Hepatocyte (in vitro differentiated cells): ENCODE measurements at regions not wholly inside any gene's neighbourhood (a gene's known extent, or its start where the extent isn't known, plus 50 kb on each side); places are given as distances from the start of the nearest gene placed in this dataset.
"Not testable (repeated sequence)": the region's sequence is repeated elsewhere in the genome, so short reads cannot be mapped to it uniquely, and the experiment has no call there.

Experiments
- DNase-seq: peaks from one replicate; pipeline ENCODE4 v3.0.0-alpha.2; 2016; ENCODE audit warnings: low spot score
- H2AFZ ChIP-seq: fragments of 200-600 bp; sonication (generic); 2 replicates; pipeline ENCODE4 v1.6.0; 2016; ENCODE audit warnings: antibody characterized with exemption, mild to moderate bottlenecking
- H3K27ac ChIP-seq: fragments of 200-600 bp; sonication (generic); 2 replicates; pipeline ENCODE4 v1.5.1; 2016; ENCODE audit warnings: mild to moderate bottlenecking
- H3K27me3 ChIP-seq: fragments of 200-600 bp; sonication (generic); 2 replicates; pipeline ENCODE4 v1.6.1; 2016
- H3K36me3 ChIP-seq: fragments of 200-600 bp; sonication (generic); replicated peaks from 2 replicates; pipeline ENCODE4 v1.5.1; 2016; ENCODE audit warnings: low read depth; ENCODE audit not compliant: insufficient read depth
- H3K4me1 ChIP-seq: fragments of 200-600 bp; sonication (generic); 2 replicates; pipeline ENCODE4 v1.5.1; 2016; ENCODE audit warnings: mild to moderate bottlenecking, moderate library complexity; ENCODE audit not compliant: insufficient read depth
- H3K4me2 ChIP-seq: fragments of 200-600 bp; sonication (generic); 2 replicates; pipeline ENCODE4 v1.6.0; 2016
- H3K4me3 ChIP-seq: fragments of 200-600 bp; sonication (generic); 2 replicates; pipeline ENCODE4 v1.5.1; 2016; ENCODE audit warnings: mild to moderate bottlenecking
- H3K79me2 ChIP-seq: fragments of 200-600 bp; sonication (generic); 2 replicates; pipeline ENCODE4 v1.6.0; 2017; ENCODE audit warnings: mild to moderate bottlenecking
- H3K9me2 ChIP-seq: fragments of 200-600 bp; sonication (generic); replicated peaks from 2 replicates; pipeline ENCODE4 v1.6.0; 2017; ENCODE audit warnings: mild to moderate bottlenecking; ENCODE audit not compliant: insufficient read depth
- H3K9me3 ChIP-seq: fragments of 200-600 bp; sonication (generic); 2 replicates; pipeline ENCODE4 v1.5.1; 2016; ENCODE audit warnings: low read depth, mild to moderate bottlenecking
- H4K20me1 ChIP-seq: fragments of 200-600 bp; sonication (generic); 2 replicates; pipeline ENCODE4 v1.6.0; 2016; ENCODE audit warnings: mild to moderate bottlenecking; ENCODE audit not compliant: insufficient read depth, poor library complexity, severe bottlenecking
- CTCF ChIP-seq: fragments of 200-600 bp; sonication (generic); IDR thresholded peaks from 2 replicates; pipeline ENCODE4 v1.5.1; 2016; ENCODE audit warnings: antibody characterized with exemption, mild to moderate bottlenecking; ENCODE audit not compliant: poor library complexity
- EZH2 ChIP-seq: fragments of 200-600 bp; sonication (generic); IDR thresholded peaks from 2 replicates; pipeline ENCODE4 v1.6.1; 2016; ENCODE audit warnings: antibody characterized with exemption, mild to moderate bottlenecking, borderline replicate concordance
- EZH2phosphoT487 ChIP-seq: fragments of 200-600 bp; sonication (generic); IDR thresholded peaks from one replicate; pipeline ENCODE4 v1.6.1; 2018; ENCODE audit warnings: antibody characterized with exemption, mild to moderate bottlenecking, low read depth, moderate library complexity; ENCODE audit not compliant: unreplicated experiment, severe bottlenecking
- WGBS: methylation state at CpG from one replicate; pipeline ENCODE4 v1.1.6; 2016; ENCODE audit warnings: low lambda C conversion rate; ENCODE audit errors: missing lambda C conversion rate; 5-methylcytosine and 5-hydroxymethylcytosine counted together

- H3K4me1 ChIP-seq: no peaks in the 10 kb centered on the region
Measured at GRCh38 chr9:24897826-24898225, 352.1 kb upstream of the IZUMO3 start.

GRCh38 chr9:24881361-24881760 lies 335.7 kb upstream of the IZUMO3 start:
- DNase-seq: no peak
- Histone ChIP-seq H3K4me3 (no peak overlapping the region), H3K27ac (no peak overlapping the region), H3K79me2 (no peaks in the 10 kb centered on the region), H3K4me2 (no peak overlapping the region), H3K4me1 (no peaks in the 10 kb centered on the region), H4K20me1 (no peaks in the 10 kb centered on the region), H3K9me3 (no peaks in the 10 kb centered on the region), H3K9me2 (no peaks in the 10 kb centered on the region), H2AFZ (no peak overlapping the region), H3K36me3 (no peaks in the 10 kb centered on the region), H3K27me3 (no peaks in the 10 kb centered on the region)
- 73% methylated on average over 3 of the region's 3 CpGs for whole genome bisulfite sequencing
- TF ChIP-seq EZH2 (no peak), EZH2phosphoT487 (no peak), CTCF (no peak)

More at GRCh38 chr9:24897826-24898225, 352.1 kb upstream of the IZUMO3 start:
- Histone ChIP-seq H2AFZ (no peak overlapping the region), H3K36me3 (no peaks in the 10 kb centered on the region), H3K79me2 (no peaks in the 10 kb centered on the region), H3K9me3 (no peaks in the 10 kb centered on the region), H3K27ac (no peak overlapping the region), H3K4me2 (no peak overlapping the region), H4K20me1 (no peaks in the 10 kb centered on the region), H3K27me3 (no peaks in the 10 kb centered on the region), H3K4me3 (no peak overlapping the region), H3K9me2 (peaks cover 3% of the 10 kb centered on the region)
- WGBS: 96% methylated on average over 15 of the region's 15 CpGs
- no peak for DNase-seq
- TF ChIP-seq EZH2phosphoT487 (no peak), CTCF (no peak), EZH2 (no peak)

- no peak overlapping the region for H3K27ac ChIP-seq
- no peaks in the 10 kb centered on the region for H3K9me2 ChIP-seq
- no peaks in the 10 kb centered on the region for H3K79me2 ChIP-seq
- DNase-seq: no peak
- no peak for TF ChIP-seq CTCF
- no peak for TF ChIP-seq EZH2
- TF ChIP-seq EZH2phosphoT487: no peak
- H2AFZ ChIP-seq: no peak overlapping the region
- no peaks in the 10 kb centered on the region for H3K9me3 ChIP-seq
- no peak overlapping the region for H3K4me2 ChIP-seq
- no peaks in the 10 kb centered on the region for H3K36me3 ChIP-seq
- no peaks in the 10 kb centered on the region for H4K20me1 ChIP-seq
- H3K4me1 ChIP-seq: no peaks in the 10 kb centered on the region
- WGBS: 84% methylated on average over 2 of the region's 2 CpGs
- H3K27me3 ChIP-seq: no peaks in the 10 kb centered on the region
- H3K4me3 ChIP-seq: no peak overlapping the region
Measured at GRCh38 chr9:24879591-24879990, 333.9 kb upstream of the IZUMO3 start.

GRCh38 chr9:24856601-24857000 lies 310.9 kb upstream of the IZUMO3 start:
- not testable (repeated sequence) for H3K27me3 ChIP-seq, DNase-seq
- 58% methylated on average over 1 of the region's 1 CpG for WGBS

More at GRCh38 chr9:24856601-24857000, 310.9 kb upstream of the IZUMO3 start:
- H3K9me2 ChIP-seq, H3K27ac ChIP-seq, H3K36me3 ChIP-seq, H3K4me1 ChIP-seq, H3K4me2 ChIP-seq, H3K9me3 ChIP-seq, H4K20me1 ChIP-seq, H2AFZ ChIP-seq, H3K79me2 ChIP-seq, H3K4me3 ChIP-seq: not testable (repeated sequence)
